Ovary (tissue), 7 donors: ENCODE measurements at regions not wholly inside any gene's neighbourhood (a gene's known extent, or its start where the extent isn't known, plus 50 kb on each side); places are given as distances from the start of the nearest gene placed in this dataset.

Source experiments
- DNase-seq, 5 donors: peaks; one replicate each; pipeline ENCODE4 v3.0.0-alpha.2; 2019 to 2020
- H3K27ac ChIP-seq, 2 donors: fragments of 200-600 bp; one replicate each; pipeline versions ENCODE4 v1.5.1 to v1.8.0; 2019 to 2022
- H3K27me3 ChIP-seq: fragments of 200-600 bp; one replicate; pipeline ENCODE4 v1.8.0; 2022
- H3K36me3 ChIP-seq: fragments of 200-600 bp; sonication (generic); one replicate; pipeline ENCODE4 v1.5.1; 2019
- H3K4me1 ChIP-seq: one replicate; pipeline ENCODE4 v1.8.1; 2013; ENCODE audit warnings: mild to moderate bottlenecking, moderate library complexity; ENCODE audit not compliant: insufficient read depth
- H3K4me3 ChIP-seq: fragments of 200-600 bp; sonication (generic); one replicate; pipeline ENCODE4 v1.5.1; 2017
- H3K9me3 ChIP-seq, 2 donors: fragments of 200-600 bp in 1 of 2; sonication (generic) in 1 of 2; one replicate each; pipeline versions ENCODE4 v1.5.1 to v1.8.1; 2013 to 2019; ENCODE audit warnings: mild to moderate bottlenecking in 1 of 2, moderate library complexity in 1 of 2
- EP300 ChIP-seq: sonication (generic); formaldehyde crosslinking; IDR thresholded peaks from one replicate; pipeline ENCODE4 v1.6.1; 2017; ENCODE audit warnings: antibody characterized with exemption
- POLR2A ChIP-seq: fragments of 450-650 bp; IDR thresholded peaks from one replicate; pipeline ENCODE4 v1.6.1; 2017; ENCODE audit warnings: antibody characterized with exemption, mild to moderate bottlenecking, moderate library complexity
- WGBS, 3 donors: extraction: QIAGEN DNeasy Blood & Tissue Kit in 1 of 3; methylation state at CpG; one replicate each; pipeline versions ENCODE4 v1.1.5 to v1.1.7; 2013 to 2017; 5-methylcytosine and 5-hydroxymethylcytosine counted together
- intact Hi-C, 4 donors: fragments of 100-400 bp; cut with DNase I; formaldehyde crosslinking; loops; one replicate each; pipeline versions ENCODE4 v1.11.0 to v1.15.1; 2022 to 2023
- TF ChIP-seq, protein P1 (sequence below), 3 donors: fragments of 450-650 bp in 2 of 3; fragments of 200-600 bp in 1 of 3; IDR thresholded peaks; one replicate each; pipeline versions ENCODE4 v1.5.1 to v1.8.0; 2016 to 2022; ENCODE audit warnings: antibody characterized with exemption in 3 of 3, mild to moderate bottlenecking in 1 of 3
- donor health status: DM: no; HTN: no; CAD: no; lungs with moderate emphysema.
- donor health status: DM: no; HTN: no; CAD: no.
- donor health status: Bipolar disorder and iron deficiency.
- donor health status: DM: no; HTN: no; CAD: no.
- donor health status: DM: yes; HTN: yes; CAD: no.

GRCh38 chr7:85573844-85574243 lies 387.0 kb upstream of the SEMA3D start:
- intact Hi-C loops: no loop called here
- H3K27ac ChIP-seq: no peak overlapping the region
- 67 to 87% (median 85%) methylated on average over 4 of the region's 4 CpGs for WGBS, 3 donors

DNA sequence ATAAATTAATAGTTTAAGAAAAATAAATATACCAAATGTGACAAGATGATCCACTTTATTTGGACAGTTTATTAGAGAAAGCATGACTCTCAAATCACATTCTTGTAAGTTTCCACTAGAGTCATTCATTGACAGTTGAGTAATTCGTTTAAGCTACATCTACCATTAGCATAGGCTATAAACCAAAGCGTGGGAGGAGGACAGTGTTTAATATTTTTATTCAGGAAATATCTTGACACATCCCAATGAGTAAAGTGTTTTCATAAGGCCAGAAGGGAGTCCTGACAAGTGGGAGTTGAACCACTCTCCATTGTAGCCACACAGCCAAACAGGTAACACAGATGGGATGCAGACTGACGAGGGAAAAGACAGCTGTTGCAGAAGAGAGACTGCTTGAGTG lies 386.5 kb upstream of the SEMA3D start:
- no peak overlapping the region for H3K27ac ChIP-seq
- no peak for DNase-seq
- H3K9me3 ChIP-seq: no peaks in the 10 kb centered on the region
- H3K4me1 ChIP-seq: no peaks in the 10 kb centered on the region
- no peak for TF ChIP-seq POLR2A
- TF ChIP-seq EP300: no peak
- TF ChIP-seq, protein P1, sequence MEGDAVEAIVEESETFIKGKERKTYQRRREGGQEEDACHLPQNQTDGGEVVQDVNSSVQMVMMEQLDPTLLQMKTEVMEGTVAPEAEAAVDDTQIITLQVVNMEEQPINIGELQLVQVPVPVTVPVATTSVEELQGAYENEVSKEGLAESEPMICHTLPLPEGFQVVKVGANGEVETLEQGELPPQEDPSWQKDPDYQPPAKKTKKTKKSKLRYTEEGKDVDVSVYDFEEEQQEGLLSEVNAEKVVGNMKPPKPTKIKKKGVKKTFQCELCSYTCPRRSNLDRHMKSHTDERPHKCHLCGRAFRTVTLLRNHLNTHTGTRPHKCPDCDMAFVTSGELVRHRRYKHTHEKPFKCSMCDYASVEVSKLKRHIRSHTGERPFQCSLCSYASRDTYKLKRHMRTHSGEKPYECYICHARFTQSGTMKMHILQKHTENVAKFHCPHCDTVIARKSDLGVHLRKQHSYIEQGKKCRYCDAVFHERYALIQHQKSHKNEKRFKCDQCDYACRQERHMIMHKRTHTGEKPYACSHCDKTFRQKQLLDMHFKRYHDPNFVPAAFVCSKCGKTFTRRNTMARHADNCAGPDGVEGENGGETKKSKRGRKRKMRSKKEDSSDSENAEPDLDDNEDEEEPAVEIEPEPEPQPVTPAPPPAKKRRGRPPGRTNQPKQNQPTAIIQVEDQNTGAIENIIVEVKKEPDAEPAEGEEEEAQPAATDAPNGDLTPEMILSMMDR (IDR thresholded peaks at IDR 0.05): no peak
- WGBS, 3 donors: 27 to 31% (median 29%) methylated on average over 3 of the region's 3 CpGs
- no peaks in the 10 kb centered on the region for H3K36me3 ChIP-seq
- no peak overlapping the region for H3K4me3 ChIP-seq
- H3K27me3 ChIP-seq: no peaks in the 10 kb centered on the region
- intact Hi-C loops: no loop called here

More at GRCh38 chr7:85573844-85574243, 387.0 kb upstream of the SEMA3D start:
- TF ChIP-seq, protein P1 (IDR thresholded peaks at IDR 0.05): no peak
- TF ChIP-seq POLR2A (no peak), EP300 (no peak)
- no peaks in the 10 kb centered on the region for H3K4me1 ChIP-seq
- no peak for DNase-seq
- H3K9me3 ChIP-seq: no peaks in the 10 kb centered on the region
- H3K4me3 ChIP-seq: no peak overlapping the region
- no peaks in the 10 kb centered on the region for H3K27me3 ChIP-seq
- H3K36me3 ChIP-seq: no peaks in the 10 kb centered on the region

- intact Hi-C loops: no loop called here
- DNase-seq: no peak
- H3K9me3 ChIP-seq: no peaks in the 10 kb centered on the region
- no peaks in the 10 kb centered on the region for H3K4me1 ChIP-seq
- no peaks in the 10 kb centered on the region for H3K36me3 ChIP-seq
- TF ChIP-seq EP300 (no peak), POLR2A (no peak)
- TF ChIP-seq, protein P1 (IDR thresholded peaks at IDR 0.05): no peak
- 36 to 41% (median 41%) methylated on average over 1 of the region's 1 CpG for WGBS, 3 donors
- H3K4me3 ChIP-seq: no peak overlapping the region
- no peaks in the 10 kb centered on the region for H3K27me3 ChIP-seq
- H3K27ac ChIP-seq: no peak overlapping the region
Observed at GRCh38 chr7:85570898-85571297, 384.0 kb upstream of the SEMA3D start.

GRCh38 chr7:85567983-85568382 lies 381.1 kb upstream of the SEMA3D start:
- Histone ChIP-seq H3K9me3 (no peaks in the 10 kb centered on the region), H3K4me1 (no peaks in the 10 kb centered on the region), H3K27ac (no peak overlapping the region), H3K27me3 (no peaks in the 10 kb centered on the region), H3K4me3 (no peak overlapping the region), H3K36me3 (no peaks in the 10 kb centered on the region)
- no peak for DNase-seq
- intact Hi-C loops: no loop called here
- TF ChIP-seq POLR2A (no peak), EP300 (no peak)
- TF ChIP-seq, protein P1 (IDR thresholded peaks at IDR 0.05): no peak
